GM21529 (cell line): ENCODE measurements at regions not wholly inside any gene's neighbourhood (a gene's known extent, or its start where the extent isn't known, plus 50 kb on each side); places are given as distances from the start of the nearest gene placed in this dataset.
"Not testable (repeated sequence)": the region's sequence is repeated elsewhere in the genome, so short reads cannot be mapped to it uniquely, and the experiment has no call there.

Experiments
- ATAC-seq: cut with Tn5 transposase; IDR thresholded peaks from one replicate; pipeline ENCODE4 v1.9.1; 2021; ENCODE audit not compliant: unreplicated experiment

DNA sequence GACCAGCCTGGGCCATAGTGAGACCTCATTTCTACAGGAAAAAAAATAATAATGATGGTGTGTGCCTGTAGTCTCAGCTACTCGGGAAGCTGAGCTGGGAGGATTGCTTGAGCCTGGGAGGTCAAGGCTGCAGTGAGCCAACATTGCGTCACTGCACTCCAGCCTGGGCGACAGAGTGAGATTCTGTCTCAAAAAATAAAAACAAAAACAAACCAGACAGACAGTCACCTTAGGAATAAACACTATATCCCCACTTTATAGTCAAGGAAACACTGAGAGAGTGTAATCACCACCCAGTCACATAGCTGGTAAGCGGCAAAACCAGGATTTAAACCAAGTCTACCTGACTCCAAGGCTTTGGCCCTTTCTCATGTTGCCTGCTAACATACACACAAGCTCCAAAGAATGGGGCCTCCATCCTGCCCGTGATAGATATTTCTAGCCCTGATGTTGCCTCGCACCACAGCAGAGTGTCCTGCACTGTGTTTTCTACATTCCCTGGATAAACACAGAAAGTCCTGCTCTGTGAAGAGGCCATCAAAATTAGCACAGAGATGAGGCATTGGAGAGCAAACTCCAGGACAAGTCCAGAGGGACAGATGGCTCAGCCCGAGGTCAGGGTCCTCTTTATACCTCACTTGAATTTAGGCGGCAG is 66.1 kb upstream of the SMURF2 start:
- ATAC-seq, result no peak

- not testable (repeated sequence) for ATAC-seq
These were observed 63.9 kb upstream of the SMURF2 start for GRCh38 chr17:64726025-64726424.

- ATAC-seq, result not testable (repeated sequence)
These were observed 62.1 kb upstream of the SMURF2 start for GRCh38 chr17:64724246-64724645.

DNA sequence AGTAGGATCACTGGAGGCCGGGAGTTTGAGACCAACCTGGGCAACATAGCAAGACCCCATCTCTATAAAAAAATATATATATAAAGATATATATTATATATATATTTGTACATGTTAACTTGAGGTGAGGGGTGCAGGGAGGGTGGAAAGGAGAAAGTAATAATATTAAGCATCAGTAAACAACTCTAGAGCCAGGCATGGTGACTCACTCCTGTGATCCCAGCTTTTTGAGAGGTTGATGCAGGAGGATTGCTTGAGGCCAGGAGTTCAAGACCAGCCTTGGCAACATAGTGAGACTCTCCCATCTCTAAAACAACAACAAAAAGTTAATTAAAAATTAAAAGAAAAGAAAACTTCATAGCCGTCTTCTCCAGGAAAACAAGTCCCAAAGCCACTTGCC is 61.7 kb upstream of the SMURF2 start:
- ATAC-seq, result no peak

DNA sequence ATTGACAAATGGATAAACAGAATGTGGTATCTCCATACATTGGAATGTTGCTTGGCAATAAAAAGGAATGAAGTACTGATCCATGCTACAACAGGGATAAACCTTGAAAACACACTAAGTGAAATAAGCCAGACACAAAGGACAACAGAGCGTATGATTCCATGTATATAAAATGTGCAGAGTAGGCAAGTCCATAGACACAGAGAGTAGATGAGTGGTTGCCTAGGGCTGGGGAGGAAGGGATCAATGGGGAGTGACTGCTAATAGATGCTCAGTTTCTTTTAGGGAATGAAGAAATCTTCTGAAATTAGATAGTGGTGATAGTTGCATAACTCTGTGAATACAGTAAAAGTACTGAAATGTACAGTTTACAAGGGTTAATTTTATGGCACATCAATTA is 59.4 kb upstream of the SMURF2 start:
- not testable (repeated sequence) for ATAC-seq

GRCh38 chr17:64720253-64720652 is 58.1 kb upstream of the SMURF2 start:
- ATAC-seq, result not testable (repeated sequence)

GRCh38 chr17:64719517-64719916 is 57.4 kb upstream of the SMURF2 start:
- ATAC-seq, result not testable (repeated sequence)

DNA sequence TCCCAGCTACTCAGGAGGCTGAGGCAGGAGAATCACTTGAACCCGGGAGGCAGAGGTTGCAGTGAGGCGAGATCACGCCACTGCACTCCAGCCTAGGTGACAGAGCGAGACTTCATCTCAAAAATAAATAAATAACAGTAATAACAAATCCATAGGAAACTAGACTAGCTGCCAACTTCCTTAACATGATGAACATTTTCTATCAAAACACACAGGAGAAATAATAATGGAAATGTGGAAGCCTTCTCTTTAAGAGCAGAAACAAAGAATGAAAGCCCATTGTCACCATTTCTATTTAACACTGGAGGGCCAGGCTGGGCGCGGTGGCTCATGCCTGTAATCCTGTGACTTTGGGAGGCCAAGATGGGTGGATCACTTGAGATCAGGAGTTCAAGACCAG is 56.7 kb upstream of the SMURF2 start:
- not testable (repeated sequence) for ATAC-seq

GRCh38 chr17:64718058-64718457 is 56.0 kb upstream of the SMURF2 start:
- no peak for ATAC-seq

DNA sequence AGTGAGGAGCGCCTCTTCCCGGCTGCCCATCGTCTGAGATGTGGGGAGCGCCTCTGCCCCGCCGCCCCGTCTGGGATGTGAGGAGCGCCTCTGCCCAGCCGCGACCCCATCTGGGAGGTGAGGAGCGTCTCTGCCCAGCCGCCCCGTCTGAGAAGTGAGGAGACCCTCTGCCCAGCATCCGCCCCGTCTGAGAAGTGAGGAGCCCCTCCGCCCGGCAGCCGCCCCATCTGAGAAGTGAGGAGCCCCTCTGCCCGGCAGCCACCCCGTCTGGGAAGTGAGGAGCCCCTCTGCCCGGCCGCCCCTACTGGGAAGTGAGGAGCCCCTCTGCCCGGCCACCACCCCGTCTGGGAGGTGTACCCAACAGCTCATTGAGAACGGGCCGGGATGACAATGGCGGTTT is 54.4 kb upstream of the SMURF2 start:
- ATAC-seq, result not testable (repeated sequence)

GRCh38 chr17:64713786-64714185 is 51.7 kb upstream of the SMURF2 start:
- ATAC-seq, result not testable (repeated sequence)

DNA sequence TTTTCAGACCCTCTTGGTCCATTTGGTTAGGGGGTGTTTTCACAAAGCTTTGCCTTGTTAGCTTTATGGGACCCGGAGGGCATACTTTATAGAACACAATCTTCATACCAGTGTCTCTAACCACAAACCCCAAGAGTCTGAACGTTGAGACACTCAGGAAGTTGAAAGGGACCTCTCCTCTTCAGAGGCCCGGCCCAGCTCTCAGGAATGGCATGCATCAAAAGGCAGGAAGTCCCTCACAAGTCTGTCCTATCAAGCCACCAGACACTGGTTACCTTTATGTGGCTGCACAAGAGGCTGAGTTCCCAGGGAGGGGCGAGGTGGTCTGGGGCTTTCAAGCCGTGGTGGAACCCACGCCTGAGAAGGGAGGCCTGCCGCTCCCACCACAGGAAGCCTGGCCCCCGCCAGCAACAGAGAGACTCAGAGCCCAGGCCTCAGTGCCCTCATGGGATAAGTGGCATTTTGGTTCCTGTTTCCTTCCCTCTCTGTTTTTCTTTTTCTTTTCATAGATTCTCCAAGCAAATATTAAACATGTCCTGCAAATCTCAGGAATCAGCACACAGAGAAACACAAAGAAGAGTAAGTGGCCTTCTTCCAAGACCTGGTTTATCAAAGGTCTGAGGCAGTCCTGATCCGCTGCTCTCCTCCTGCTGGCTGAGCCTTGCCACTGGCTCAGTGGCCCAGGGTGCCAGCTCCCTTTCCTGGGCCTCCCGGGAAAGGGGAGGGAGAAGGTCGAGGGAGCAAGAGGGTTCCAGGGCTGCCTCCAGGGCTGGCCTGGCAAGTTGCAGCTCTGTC is 50.6 kb upstream of the SMURF2 start:
- peak; percentile 57 for ATAC-seq
